Stimulated activated CD8-positive, alpha-beta memory T cell treated with anti-CD3 and anti-CD28 coated beads, Interleukin-2, amount 100 ng/mL, for 48 hours (primary cell): ENCODE measurements at regions not wholly inside any gene's neighbourhood (a gene's known extent, or its start where the extent isn't known, plus 50 kb on each side); places are given as distances from the start of the nearest gene placed in this dataset.

Experiments used
- DNase-seq, 2 donors: peaks; one replicate each; pipeline ENCODE4 v3.0.0-alpha.2; 2020; ENCODE audit warnings: low read depth in 2 of 2

- DNase-seq: no peak
These were observed 57.7 kb upstream of the CPEB4 start for GRCh38 chr5:173830421-173830820.

- no peak for DNase-seq
These were observed 56.8 kb upstream of the CPEB4 start for GRCh38 chr5:173831196-173831914.

DNA sequence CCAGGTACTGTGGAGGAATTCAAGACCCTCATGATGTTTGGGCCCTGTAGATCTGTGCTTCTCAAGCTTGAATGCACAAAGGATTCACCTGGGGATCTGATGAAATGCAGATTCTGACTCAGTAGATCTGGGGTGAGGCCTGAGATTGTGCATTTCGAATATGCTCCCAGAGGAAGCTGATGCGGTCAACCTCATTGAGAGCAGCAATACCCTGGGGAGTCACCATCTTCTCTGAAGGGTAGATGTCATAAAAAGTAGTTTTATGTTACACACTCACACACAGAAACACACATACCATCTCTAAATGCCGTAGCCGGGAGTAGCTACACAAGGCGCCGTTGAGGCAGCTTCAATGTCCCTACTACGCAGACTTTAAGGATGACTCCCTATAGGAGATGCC lies 55.8 kb upstream of the CPEB4 start:
- no peak for DNase-seq

DNA sequence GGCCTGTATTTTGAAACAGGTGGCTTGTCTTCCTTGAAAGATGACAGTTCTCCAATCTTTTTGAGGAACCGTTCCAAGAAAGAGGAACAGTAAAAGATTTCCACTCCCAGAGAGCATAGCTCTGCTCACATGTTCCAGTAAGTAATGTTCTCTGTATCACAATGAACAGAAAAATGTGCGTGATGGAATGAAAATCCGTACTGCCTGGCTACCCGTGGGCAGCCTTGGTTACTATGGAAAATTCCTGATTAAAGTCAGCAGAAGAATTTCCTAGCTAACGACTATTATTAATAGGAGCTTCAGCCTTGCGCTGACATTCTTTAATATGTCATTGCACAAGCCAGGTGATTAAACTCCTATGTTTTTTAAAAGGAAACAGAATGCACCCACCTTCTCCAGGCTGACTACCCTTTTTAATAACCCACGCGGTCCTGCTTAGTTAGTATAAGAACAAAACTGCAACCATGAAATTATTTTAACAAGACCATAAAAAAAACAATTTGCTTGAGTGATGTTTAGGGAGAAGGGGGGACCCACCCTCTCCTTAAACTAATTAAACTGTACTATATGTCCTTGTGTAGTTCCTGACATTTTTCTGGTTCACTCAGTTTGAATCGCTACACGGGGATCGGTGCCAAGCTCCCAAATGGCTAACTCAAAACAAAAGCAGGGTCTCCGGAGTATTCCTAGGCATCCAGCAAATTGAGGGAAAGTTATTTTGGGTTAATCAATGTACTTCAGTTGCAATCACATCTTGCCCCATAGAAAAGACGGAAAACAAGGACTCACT lies 54.8 kb upstream of the CPEB4 start:
- DNase-seq: no peak

- no peak for DNase-seq
These were observed 53.9 kb upstream of the CPEB4 start for GRCh38 chr5:173834071-173834771.

DNA sequence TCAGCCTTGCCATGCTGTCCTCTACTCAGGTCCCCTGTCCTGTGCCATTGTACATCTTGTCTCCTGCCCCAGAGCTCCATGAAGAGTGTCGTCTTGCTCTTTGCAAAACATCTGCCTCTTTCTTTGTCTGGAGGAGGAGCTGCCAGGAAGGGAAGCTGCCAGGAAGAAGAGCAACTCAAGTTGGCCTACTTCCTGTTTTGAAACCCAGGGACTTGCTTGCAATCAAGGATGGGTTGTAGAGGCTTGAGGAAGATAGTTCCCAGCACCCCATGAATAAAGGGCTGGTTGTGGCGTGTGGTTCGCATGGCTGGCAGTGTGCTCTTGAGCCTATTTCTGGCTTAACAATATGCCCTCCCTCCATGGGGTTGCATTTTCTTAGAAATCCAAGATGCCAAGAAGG lies 53.0 kb upstream of the CPEB4 start:
- DNase-seq: no peak

GRCh38 chr5:173835661-173836060 lies 52.5 kb upstream of the CPEB4 start:
- DNase-seq: no peak

DNA sequence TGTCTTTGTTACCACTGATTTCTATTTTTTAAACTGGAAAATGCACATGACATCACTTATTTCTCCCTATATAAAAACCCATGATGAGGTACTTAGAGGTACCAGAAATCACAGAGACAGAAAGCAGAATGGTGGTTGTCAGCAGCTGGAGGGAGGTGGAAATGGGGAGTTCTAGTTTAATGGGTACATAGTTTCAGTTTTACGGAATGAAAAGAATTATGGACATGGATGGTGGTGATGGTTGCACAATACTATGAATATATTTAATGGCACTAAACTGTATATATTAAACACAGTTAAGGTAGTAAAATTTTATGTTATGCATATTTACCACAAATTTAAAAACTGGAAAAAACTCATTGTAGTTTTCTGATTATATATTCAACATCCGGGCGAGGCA lies 50.5 kb upstream of the CPEB4 start:
- DNase-seq: no peak
